Stimulated activated CD8-positive, alpha-beta memory T cell treated with anti-CD3 and anti-CD28 coated beads, Interleukin-15, amount 100 ng/mL, for 24 hours (primary cell): ENCODE measurements at regions not wholly inside any gene's neighbourhood (a gene's known extent, or its start where the extent isn't known, plus 50 kb on each side); places are given as distances from the start of the nearest gene placed in this dataset.
A peak's percentile ranks its signal among the peaks of the same experiment; 100 is the strongest.
"Not testable (repeated sequence)": the region's sequence is repeated elsewhere in the genome, so short reads cannot be mapped to it uniquely, and the experiment has no call there.

ENCODE experiments used
- DNase-seq: peaks from one replicate; pipeline ENCODE4 v3.0.0-alpha.2; 2020; ENCODE audit warnings: low read depth

DNA sequence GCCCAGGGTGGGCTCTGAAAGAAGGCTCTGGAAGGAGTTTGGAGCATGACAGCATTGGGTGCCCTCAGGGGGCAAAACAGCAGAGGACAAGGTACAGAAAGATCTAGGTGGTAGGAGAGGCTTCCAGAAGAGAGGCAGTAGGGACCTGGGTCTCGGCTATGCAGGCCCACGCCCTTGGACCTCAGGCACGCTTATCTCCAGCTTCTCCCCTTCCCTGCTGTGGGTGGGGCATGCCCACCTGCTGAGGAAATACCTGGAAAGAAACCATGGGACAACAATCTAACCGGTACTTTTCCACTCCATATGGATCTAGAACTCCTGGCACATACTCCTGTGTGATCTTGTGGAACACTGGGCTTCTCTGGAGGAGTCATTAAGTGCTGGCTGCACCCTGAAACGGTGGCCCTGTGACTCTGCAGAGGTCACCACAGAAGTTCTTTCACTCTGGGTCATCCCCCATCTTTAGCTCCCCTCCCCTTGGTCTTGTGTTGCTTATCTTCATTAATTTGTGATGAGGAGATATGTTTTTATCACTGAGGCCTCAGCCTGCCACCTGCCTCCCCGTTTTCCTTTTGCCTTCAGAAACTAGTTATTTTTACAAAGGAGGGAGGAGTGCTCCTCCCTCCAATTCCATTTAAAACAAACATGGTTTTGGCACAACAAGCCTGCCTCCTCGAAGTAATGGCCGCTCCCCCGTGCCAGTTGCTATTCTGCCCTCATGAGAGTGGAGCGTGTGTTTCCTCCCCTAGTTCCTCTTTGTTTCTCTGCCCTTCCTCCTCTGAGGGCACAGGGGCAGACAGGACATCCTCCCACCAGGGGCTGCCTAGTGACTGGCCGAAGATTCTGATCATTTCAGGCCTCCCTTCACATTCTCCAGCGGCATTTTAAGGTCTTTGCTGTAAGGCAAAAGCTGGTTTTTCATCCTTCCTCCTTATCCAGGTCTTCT, 78.0 kb upstream of the ATP5PO start:
- DNase-seq, result no peak

DNA sequence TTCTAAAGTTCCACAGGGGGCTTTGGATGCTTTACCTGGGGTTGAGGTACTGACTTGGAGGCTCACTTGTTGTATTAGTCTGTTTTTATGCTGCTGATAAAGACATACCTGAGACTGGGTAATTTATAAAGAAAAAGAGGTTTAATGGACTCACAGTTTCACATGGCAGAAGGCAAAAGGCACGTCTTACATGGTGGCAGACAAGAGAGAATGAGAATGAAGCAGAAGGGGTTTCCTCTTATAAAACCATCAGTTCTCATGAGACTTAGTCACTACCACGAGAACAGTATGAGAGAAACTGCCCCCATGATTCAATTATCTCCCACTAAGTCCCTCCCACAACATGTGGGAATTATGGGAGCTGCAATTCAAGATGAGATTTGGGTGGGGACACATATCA, 76.8 kb upstream of the ATP5PO start:
- DNase-seq, result not testable (repeated sequence)

DNA sequence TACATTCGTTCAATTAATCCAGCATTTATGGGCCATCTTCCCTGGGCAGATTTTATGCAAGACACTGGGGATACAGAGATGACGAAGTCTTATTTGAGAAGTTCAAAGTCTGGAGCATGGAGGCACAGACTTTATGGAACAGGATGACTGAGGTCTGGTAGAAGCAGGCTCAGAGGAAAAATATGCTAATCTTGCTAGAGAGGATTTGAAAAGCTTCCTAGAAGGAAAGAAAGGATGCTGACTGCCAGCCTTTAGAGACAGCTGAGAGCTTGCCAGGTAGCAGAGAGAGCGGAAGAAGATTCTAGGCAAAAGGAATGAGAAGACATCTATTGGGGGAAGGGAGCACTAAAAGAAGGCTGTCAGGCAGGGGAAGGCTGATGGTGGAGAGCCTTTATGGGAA, 75.5 kb upstream of the ATP5PO start:
- no peak for DNase-seq

DNA sequence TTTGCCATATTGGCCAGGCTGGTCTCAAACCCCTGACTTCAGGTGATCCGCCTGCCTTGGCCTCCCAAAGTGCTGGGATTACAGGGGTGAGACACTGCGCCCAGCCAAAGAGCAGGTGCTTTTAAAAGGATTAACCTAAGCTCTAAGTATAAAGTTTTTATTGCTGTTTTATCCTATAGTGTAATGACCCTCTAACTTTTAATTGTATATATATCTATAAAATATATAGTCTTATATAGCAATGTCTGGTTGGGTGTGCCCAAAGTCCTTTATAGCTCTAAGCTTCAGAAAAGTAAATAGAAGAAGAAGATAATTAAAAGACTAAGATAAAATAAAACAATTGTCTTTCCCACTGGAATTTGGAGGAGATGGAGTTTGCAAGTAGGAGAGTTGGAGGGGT, 73.8 kb upstream of the ATP5PO start:
- no peak for DNase-seq

DNA sequence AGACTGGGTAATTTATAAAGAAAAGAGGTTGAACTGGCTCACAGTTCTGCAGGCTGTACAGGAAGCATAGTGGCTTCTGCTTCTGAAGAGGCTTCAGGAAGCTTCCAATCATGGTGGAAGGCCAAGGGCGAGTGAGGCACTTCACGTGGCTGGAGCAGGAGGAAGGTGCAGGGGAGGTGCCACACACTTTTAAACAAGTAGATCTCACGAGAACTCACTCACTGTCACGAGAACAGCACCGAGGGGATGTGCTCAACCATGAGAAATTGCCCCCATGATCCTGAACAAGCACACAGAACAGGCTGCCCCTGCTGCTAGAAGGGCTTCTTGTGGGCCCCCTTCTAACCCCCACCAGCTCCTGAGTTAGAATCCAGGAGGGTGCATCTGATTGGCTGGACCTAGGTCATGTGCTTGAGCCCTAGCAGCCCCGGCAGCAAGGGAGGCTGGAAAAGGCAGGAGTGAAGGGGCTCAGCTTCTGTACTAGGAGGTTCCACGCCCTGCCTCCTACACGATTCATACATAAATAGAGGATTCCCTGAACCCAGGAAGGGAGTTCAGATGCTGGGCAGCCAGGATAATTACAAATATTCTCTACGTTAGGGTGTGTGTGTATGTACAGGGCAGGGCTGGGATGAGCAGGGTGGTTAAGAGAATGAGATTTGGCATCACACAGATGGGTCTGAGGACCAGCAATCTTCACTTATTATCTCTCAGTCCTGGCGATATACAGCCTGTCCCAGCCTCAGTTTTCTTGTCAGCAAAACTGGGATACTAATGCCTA, 72.8 kb upstream of the ATP5PO start:
- DNase-seq, result no peak

DNA sequence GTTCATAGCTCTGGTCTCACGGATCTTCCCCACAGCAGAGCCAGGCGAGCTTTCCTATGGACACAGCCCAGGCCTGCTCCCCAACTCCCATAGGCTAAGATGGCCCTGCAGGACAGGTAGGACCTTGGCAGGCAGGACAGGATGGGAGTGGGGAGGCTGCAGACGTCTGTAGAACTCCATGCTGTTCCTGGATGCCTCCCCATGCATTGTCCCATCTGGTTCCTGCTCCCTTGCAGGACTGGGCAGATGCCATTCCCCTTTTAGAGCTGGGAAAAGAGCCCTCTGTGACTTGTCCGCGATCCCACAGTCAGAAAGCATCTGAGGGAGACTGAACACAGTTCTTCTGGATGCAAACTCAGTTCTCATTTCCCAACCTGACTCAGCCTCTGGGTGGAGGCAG, 71.9 kb upstream of the ATP5PO start:
- DNase-seq, result no peak

DNA sequence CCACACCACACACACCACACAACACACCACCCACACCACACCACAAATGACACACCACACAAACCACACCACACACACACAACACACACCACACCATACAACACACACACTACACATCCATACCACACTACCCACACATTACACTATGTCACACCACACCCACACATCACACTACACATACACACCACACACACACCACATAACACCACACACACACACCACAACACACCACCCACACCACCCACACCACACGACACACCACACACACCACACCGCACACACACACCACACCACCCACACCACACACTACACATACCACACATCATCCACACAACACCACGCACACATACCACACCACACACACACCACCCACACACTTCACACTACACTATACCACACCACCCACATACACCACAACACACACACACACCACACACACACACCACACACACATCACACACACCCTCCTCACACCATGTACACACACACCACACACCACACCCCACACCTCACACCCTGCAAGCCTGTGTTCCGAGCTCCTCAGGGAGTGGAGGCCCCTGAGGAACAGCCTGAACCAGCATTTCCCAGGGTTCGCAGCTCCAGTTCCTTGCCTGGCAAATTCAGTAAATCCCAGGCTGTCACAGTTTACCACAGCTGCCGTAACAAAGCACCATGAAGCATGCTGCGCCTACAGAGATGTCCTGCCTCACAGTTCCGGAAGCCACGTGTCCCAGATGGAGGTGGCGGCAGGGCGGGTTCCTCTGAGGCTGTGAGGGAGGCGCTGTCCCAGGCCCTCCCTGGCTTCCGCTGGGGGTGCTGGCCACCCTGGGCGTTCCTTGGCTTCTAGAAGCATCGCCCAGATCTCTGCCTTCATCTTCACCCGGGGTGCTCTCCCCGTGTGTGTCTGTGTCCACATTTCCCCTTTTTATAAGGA, 69.8 kb upstream of the ATP5PO start:
- no peak for DNase-seq

DNA sequence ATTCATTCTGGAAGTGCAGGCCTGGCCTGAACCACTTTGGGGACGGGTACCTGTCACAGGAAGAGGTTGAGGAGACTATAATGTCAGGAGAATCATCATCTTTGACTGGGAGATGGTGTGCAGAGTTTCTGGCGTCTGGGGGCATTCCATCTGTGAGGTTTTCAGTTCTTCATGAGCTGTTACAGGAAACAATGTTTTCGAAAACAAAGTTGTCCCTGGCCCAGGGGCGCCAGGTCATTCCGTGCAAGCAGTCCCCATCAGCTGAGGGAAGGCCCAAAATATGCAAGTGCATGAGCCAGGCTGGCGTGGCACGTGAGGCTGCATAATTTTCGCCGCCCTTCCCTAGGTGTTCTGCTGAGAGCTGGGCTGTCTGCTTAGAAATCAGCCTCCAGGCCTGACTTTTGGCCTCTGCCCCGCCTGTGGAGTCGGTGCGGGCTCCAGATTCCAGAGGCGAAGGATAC, 68.4 kb upstream of the ATP5PO start:
- DNase-seq, result no peak

DNA sequence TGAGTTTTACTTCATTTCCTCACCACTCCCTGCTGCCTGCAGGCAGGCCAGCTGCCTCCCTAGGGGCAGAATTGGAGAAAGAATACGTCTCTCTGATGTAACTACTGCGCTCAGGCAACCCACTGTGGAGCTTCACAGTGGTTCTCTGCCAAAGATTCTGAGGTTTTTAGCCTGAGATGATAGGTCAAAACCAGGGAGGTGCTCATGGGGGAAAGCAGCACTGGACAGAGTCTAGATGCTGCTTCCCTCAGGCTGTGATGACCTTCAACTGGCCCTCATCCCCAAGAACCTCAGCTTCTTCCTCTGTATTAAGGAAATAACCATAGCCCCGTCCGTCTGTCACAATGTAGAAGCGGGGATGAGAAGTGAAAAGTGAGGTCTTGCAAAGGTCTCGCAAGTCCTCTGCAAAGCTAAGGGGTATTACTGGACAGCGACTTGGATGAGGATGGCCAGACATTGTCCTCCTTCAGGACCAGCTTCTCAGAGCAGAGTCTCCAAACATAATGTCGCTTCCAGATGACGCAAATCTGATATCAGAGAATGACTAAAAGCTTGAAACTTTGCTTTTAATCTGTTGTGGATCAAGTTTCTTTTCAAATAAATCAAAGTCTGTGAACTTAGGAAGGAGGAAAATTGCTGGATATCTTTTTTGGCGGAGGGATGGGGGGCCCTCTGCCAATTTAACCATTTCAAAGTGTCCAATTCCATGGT, 65.9 kb upstream of the ATP5PO start:
- DNase-seq, result no peak

DNA sequence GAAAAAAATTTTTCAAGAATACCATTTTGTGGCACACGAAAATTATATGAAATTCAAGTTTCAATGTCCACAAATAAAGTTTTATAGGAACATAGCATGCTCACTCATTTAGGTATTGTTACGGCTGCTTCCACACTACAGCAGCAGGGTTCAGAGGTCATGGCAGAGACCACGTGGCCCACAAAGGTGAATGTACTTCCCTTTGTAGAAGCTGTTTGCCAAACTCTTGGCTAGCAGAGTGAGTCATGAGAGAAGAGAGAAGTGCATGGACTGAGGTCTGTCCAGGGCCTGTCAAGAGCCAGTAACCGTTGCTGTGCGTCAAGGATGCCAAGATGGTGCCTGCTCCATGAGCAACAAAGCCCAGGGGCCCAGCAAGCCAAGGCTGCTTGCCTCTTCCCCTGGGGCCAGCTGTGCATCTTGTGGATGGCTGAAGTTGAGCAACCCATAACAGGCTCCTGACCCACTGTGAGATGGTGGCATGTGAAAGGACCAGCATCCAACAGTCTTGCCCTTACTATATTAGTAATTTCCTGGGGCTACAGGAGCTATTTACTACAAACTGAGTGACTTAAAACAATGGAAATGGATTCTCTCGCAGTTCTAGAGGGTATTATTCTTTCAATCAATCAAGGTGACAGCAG, 64.8 kb upstream of the ATP5PO start:
- DNase-seq, result no peak

DNA sequence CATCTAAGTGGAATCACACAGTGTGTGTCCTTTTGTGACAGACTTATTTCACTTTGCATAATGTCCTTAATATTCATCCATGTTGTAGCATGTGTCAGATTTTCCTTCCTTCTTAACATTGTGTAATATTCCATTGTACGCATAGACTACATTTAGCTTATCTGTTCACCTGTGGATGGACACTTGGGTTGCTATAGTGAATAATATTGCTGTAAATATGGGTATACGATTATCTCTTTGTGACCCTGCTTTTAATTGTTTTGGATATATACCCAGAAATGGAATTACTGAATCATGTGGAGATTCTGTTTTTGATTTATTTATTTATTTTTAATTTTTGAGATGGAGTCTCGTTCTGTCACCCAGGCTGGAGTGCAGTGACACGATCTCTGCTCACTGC, 63.0 kb upstream of the ATP5PO start:
- no peak for DNase-seq

DNA sequence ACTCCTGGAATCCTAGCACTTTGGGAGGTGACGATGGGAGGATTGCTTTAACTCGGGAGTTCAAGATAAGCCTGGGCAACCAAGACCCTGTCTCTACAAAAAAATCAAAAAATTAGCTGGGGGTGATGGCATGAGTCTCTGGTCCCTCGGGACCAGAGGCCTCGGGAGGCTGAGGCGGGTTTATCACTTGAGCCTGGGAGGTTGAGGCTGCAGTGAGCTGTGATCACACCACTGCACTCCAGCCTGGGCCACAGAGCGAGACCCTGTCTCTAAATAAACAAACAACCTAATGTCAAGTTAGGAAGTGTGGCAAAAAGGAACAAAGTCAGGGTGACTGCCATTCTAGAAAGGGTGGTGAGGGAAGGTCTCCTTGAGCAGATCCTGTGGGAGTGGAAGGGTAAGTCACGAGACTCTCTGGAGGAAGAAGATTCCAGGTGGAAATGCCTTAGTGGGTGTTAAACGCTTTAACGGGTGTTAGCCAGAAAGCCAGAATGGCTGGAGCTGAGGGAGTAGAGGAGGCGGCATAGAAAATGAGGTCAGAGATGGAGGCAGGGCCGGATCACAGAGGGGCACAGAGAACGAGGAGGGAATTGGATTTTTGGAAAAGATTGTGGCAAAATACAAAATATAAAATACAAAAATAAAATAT, 62.2 kb upstream of the ATP5PO start:
- DNase-seq, result no peak

DNA sequence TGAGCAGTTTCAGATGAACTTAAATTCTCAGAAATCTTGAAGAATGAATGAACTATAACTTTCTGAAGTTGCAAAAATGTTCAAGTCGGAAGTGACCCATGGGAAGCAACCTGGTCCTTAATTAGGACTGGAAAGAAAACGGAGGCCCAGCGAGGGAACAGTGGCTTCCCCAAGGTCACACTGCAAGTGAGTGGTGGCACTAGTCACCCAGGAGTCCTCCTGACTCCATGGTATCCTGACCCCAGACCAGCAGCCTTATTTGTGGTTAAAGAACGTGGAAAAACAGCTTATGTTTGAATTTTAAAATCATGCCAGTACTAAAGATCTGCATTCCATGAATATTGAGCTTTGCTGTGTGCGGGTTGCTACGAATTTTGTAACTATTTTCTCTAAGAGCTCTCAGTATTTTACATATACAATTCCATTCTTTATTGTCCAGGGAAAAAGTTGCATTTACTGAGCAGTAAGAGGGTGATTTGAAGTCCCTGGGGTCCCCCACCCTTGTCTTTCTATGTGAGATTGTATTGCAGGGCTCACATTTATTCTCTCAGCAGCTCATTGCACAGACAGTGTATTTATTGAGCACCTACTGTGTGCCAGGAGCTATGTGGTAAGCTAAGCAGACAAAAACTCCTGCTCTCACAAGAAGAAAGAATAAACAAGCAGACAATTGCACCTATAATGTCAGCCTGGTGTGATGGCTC, 61.6 kb upstream of the ATP5PO start:
- no peak for DNase-seq

DNA sequence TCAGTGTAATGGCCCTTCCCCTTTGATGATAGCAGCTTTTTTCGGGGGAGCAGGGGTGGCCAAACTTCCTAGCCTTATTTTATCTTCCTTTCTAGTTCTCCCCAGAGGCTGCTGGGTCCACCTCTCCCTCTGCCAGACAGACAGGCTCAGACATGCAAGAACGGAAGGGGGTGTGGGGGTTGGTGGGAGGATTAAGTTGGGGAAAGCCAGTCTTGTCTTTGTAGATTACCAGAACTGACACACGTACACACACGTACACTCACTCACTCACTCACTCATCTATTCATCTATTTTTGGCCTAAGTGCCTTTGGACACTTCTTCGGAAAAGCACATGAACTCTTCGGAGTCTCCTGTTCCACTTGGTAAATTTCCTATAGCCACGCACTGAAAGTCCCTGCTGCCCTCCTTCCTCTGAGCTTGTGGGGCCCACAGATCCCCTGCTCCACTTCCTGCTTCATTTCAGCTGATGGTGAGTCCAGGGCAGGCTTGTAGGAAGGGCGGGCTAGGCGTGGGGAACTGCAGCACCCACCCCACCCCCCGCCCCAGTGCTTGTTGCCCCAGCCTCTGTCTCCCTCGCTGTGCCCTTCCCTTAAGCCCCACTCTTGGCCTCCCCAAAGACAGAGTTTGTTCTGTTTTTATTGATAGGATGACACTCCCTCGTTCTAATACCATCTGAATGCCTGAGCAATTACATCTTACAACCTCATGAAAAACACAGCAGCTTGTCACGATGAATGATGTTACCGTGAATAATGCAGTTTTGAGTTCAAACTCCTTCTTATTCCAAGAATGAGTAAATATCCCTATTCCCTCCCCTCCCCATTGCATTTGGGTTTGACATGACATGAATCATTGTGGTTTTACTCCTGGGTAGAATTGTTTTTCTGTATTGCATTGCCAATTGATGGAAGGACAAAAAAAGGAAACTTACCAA, 60.7 kb upstream of the ATP5PO start:
- no peak for DNase-seq

DNA sequence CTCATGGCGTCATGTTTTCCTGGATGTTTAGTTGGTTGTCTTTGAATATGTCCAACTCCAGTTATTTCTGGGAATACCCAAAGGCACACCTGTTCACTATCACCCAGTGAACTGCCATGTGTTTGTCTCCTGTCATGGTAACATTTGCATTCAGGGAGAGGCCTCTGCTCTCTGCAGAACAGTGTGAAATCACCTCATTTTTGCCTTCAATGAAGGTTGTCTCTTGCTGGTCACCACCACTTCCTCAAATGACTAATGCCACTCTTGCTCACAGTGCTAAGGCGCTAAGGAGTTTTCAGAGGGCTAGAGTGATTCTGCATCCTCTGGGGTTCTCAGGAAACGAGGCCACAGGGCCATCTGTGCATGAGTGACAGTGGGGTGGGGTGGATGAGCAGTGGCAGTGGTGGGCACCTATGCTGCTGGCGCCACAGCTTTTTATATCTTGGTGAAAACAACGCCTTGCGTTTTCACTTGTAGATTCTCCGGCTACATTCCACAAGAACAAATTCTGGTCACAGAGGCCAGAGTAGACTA, 60.0 kb upstream of the ATP5PO start:
- DNase-seq, result peak; percentile 33

DNA sequence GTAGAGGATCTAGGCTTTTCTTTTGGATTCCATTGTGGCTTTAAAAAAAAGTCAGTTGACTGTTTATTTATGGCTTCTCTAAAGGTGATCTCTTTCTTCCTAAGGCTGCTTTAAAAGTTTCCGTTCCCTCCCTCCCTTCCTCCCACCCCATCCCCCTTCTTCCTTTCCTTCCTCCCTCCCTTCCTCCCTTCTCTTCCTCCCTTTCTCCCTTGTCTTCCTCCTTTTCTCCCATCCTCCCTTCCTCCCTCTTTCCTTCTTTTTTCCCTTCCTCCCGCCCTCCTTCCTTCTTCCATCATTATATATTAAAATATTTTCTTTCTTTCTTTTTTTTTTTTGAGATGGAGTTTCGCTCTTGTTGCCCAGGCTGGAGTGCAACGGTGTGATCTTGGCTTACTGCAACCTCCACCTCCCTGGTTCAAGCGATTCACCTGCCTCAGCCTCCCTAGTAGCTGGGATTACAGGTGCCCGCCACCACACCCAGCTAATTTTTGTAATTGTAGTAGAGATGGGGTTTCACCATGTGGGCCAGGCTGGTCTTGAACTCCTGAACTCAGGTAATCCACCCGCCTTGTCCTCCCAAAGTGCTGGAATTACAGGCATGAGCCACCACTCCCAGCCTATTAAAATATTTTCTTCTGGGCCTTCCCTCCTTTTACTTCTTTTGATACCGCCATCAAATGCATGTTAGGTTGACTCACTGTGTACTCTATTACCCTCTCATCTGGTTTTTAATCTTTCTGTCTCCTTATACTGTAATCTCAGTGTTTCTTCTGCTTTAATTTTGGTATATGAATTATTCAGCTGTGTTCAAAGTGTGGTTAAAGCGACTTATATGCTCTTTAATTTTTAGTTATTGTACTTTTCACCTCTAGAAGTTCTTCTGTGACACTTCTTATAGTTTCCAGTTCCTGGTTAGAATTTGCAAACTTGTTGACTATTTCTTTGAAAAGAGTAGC, 59.2 kb upstream of the ATP5PO start:
- DNase-seq, result no peak

DNA sequence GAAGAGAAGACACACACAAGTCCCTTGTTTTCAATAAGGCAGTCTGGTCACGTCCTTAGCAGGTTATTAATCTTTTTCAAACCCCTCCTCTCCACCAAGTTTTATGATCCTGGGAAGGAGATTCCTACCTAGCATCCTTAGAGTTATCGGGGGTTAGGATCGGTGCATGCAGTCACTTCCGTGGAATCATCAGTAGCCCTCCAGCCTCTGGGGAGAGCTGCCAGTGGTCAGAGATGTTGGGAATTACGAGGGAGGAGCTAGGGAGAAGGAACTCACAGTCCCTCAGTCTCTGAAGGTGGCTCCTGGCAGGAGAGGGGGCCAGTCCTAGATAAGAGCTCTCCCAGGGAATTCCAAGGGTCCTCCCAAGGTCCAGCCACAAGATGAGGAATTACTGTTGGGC, 57.7 kb upstream of the ATP5PO start:
- no peak for DNase-seq
